HUES6 (cell line): ENCODE measurements at regions not wholly inside any gene's neighbourhood (a gene's known extent, or its start where the extent isn't known, plus 50 kb on each side); places are given as distances from the start of the nearest gene placed in this dataset.

Experiments used
- H3K27ac ChIP-seq: 2 replicates; pipeline ENCODE4 v1.7.0; 2013; ENCODE audit warnings: low read depth, mild to moderate bottlenecking, low read length, inconsistent platforms
- H3K27me3 ChIP-seq: 2 replicates; pipeline ENCODE4 v1.6.1; 2013; ENCODE audit warnings: low read length; ENCODE audit not compliant: control insufficient read depth, insufficient read depth
- H3K36me3 ChIP-seq: 2 replicates; pipeline ENCODE4 v1.6.1; 2013; ENCODE audit warnings: low read length; ENCODE audit not compliant: control insufficient read depth, insufficient read depth
- H3K4me1 ChIP-seq: 2 replicates; pipeline ENCODE4 v1.6.1; 2013; ENCODE audit warnings: low read length; ENCODE audit not compliant: control insufficient read depth, insufficient read depth
- H3K4me3 ChIP-seq: 2 replicates; pipeline ENCODE4 v1.5.1; 2013; ENCODE audit warnings: low read depth, low read length
- H3K9ac ChIP-seq: one replicate; pipeline ENCODE4 v1.6.1; 2013; ENCODE audit warnings: mild to moderate bottlenecking, low read length
- H3K9me3 ChIP-seq: 2 replicates; pipeline ENCODE4 v1.6.1; 2013; ENCODE audit warnings: low read depth, low read length; ENCODE audit not compliant: control insufficient read depth, insufficient read depth

DNA sequence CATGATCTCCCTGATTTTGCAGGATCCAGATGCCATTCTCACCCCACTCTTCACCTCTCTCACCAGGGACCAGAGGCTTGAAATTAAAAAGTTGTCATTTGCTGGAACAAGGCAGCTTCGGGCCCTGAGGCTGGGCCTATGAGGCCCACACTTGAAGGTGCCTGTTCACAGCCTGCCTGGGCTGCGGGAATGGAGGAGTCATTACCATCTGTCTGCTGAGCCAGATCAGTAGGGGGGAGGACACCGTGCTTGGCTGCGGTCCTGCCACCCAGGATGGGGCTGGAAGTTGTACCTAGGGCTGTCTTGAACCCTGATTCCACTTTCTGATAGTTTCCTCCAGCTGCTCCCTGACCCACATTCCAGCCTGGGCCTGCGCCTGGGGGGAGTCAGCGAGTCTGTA, 208.3 kb upstream of the N4BP1 start:
- Histone ChIP-seq H3K27ac (no peak overlapping the region), H3K27me3 (peaks cover 13% of the 10 kb centered on the region; the same call in 1 of the 2 replicates), H3K9ac (no peak overlapping the region), H3K36me3 (no peaks in the 10 kb centered on the region), H3K4me3 (no peak overlapping the region), H3K4me1 (no peaks in the 10 kb centered on the region), H3K9me3 (no peaks in the 10 kb centered on the region)

DNA sequence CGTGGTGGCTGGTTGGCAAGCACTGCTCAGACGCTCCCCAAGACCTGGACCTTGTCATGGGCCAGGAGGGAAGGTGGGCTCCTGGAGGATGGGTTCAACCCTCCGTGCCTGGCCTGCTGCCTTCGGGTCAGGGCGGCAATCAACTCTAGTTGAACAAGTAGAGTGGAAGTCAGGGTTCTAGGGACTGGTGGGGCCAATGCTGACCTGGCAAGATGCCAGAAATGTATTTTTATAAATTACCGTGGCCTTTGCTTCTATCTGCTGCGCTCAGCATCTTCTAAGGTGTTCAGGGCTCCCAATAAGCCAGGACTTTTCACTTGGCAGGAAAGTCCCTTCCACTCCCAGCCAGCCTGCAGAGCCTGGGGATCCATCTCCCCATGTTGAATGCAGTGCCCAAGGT, 207.1 kb upstream of the N4BP1 start:
- peaks cover 25% of the 10 kb centered on the region for H3K27me3 ChIP-seq
- no peaks in the 10 kb centered on the region for H3K4me1 ChIP-seq
- H3K4me3 ChIP-seq, result no peak overlapping the region
- no peaks in the 10 kb centered on the region for H3K36me3 ChIP-seq
- H3K9me3 ChIP-seq, result no peaks in the 10 kb centered on the region
- H3K9ac ChIP-seq, result no peak overlapping the region
- no peak overlapping the region for H3K27ac ChIP-seq

DNA sequence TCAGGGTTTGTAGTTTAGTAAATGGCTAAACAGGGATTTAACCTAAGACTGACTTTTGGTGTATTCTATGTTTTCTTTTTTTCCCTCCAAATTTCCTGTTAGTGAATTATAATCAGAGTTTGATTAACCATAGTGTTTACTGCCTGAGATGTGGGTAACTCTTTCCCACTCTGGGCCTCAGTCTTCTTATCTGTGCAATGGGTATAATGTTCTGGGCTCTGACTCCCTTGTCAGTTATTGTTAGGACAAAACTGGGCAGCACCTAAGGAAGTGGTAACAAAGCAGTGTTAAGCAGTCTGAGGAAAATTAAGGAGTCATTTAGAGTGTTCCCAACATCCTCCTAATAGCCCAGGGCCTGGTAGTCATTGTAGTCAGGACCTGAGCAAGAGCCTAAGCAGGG, 206.4 kb upstream of the N4BP1 start:
- H3K36me3 ChIP-seq, result no peaks in the 10 kb centered on the region

DNA sequence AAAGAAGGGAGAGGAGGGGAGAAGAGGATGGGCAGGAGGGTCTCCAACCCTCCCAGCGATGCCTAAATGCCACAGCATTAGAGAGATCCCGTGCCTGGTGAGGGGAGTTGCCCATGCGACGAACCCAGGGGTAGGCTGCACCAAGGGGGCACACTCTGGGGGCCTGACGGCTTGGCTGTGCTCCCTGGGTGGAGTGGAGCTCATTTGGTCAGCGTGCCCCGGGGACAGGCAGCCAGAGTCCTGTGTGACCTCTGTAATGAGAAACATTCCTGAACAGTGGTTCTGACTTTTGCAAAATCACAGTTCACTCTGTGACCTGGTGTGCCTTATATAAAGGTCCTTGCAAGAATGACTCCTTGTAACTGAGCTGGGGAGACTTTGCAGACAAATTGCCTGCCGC, 205.0 kb upstream of the N4BP1 start:
- H3K27ac ChIP-seq, result no peak overlapping the region
- peaks cover 4% of the 10 kb centered on the region; the same call in 1 of the 2 replicates for H3K4me1 ChIP-seq
- H3K27me3 ChIP-seq, result peaks cover 45% of the 10 kb centered on the region
- H3K36me3 ChIP-seq, result no peaks in the 10 kb centered on the region
- H3K9me3 ChIP-seq, result no peaks in the 10 kb centered on the region
- no peak overlapping the region for H3K9ac ChIP-seq
- H3K4me3 ChIP-seq, result no peak overlapping the region

More for the DNA sequence above, 206.4 kb upstream of the N4BP1 start:
- no peak overlapping the region for H3K4me3 ChIP-seq
- no peak overlapping the region for H3K27ac ChIP-seq
- no peaks in the 10 kb centered on the region for H3K9me3 ChIP-seq
- peaks cover 4% of the 10 kb centered on the region; the same call in 1 of the 2 replicates for H3K4me1 ChIP-seq
- H3K27me3 ChIP-seq, result peaks cover 31% of the 10 kb centered on the region
- H3K9ac ChIP-seq, result no peak overlapping the region

DNA sequence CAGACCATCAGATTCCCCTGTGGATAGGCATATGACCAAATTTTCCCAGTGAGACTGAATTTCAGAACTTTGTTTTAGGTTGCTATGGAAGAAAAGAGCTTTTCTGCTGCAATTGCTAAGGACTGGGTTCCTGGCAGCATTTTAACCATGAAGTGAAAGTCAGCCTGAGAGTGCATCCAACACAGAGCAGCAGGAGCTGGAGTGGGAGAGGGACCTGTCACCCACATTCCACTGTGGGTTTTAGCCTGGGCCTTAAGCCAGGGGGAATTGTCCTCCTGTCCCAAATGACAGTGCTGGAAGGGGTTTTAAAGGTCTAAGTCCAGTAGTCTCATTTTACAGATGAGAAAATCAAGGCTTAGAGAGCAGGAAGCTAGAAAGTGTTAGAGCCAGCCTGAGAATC, 203.5 kb upstream of the N4BP1 start:
- no peaks in the 10 kb centered on the region for H3K9me3 ChIP-seq
- H3K4me3 ChIP-seq, result no peak overlapping the region
- H3K36me3 ChIP-seq, result no peaks in the 10 kb centered on the region
- peaks cover 4% of the 10 kb centered on the region; the same call in 1 of the 2 replicates for H3K4me1 ChIP-seq
- H3K9ac ChIP-seq, result no peak overlapping the region
- H3K27me3 ChIP-seq, result peaks cover 60% of the 10 kb centered on the region
- no peak overlapping the region for H3K27ac ChIP-seq

DNA sequence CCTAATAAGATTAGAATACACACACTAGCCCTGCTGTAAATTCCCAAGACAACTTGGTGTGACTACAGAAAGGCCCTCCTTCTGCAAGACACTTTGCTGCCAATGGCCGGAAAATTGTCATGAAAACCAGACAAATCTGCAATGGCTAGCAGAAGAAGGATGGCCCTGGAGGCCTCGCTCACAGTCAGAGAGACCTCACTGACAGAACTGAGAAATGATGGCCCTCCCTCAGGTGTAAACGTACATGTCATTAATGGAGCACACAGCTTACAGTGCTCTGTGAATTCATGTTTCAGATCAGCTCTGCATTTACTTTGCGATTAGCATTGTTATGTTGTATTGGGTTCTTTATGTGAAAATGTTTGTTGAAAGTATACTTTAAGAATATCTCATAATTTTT, 202.9 kb upstream of the N4BP1 start:
- H3K27ac ChIP-seq, result no peak overlapping the region
- no peaks in the 10 kb centered on the region for H3K9me3 ChIP-seq
- H3K36me3 ChIP-seq, result no peaks in the 10 kb centered on the region
- H3K4me3 ChIP-seq, result no peak overlapping the region
- H3K9ac ChIP-seq, result no peak overlapping the region
- peaks cover 4% of the 10 kb centered on the region; the same call in 1 of the 2 replicates for H3K4me1 ChIP-seq
- peaks cover 61% of the 10 kb centered on the region for H3K27me3 ChIP-seq

DNA sequence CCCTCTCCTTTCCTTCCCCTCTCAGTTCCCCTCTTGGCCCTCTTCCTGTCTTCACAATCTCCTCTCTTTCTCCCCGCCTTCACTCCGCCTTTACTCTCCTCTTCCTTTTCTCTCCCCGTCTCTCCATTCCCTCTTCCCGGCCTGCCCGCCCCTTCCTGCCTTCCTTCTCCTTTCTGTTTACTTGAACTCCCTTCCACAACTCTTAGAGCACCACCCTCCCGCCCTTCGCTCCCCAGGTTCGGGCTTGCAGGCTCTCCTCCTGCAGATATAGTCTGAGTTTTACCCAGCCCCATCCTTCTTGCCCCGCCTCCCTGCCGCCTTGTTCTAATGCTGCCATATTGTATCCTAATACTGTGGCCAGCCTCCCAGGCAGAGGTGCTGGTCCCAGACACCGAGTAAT, 201.5 kb upstream of the N4BP1 start:
- no peak overlapping the region for H3K9ac ChIP-seq
- no peaks in the 10 kb centered on the region for H3K36me3 ChIP-seq
- H3K4me3 ChIP-seq, result peak overlapping the region; percentile 54
- H3K9me3 ChIP-seq, result no peaks in the 10 kb centered on the region
- peaks cover 61% of the 10 kb centered on the region for H3K27me3 ChIP-seq
- H3K4me1 ChIP-seq, result peaks cover 4% of the 10 kb centered on the region; the same call in 1 of the 2 replicates
- H3K27ac ChIP-seq, result no peak overlapping the region

DNA sequence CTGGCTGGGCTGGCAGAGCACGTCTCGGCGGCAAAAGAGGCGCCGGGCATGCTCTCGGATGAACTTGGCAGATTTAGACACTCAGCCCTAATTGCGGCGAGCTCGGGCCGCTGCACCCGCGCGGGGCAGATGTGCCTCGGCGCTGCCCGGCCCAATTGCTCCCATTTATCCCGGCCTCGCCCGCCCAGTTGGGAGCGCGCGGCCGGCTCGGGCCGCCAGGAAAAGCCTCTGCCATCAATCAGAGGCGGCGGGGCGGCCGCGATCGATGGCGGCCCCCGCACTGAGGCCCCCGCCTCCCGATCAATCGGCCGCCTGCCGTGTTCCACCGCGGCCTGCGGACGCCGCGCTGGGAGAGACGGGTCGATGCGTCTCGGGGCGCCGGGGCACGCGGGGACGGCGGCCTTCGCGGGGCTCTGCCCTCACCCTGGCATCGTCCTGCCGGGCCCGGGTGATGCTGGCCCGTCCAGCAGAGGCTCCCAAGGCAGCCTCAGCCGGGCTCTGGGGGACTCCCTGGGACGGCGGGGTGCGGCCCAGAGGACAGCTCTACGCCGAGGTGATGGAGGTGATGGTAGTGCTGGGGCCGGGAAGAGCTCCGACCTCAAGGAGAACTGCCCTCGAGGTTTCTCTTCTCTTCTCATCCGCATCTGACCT, 200.9 kb upstream of the N4BP1 start:
- no peaks in the 10 kb centered on the region for H3K36me3 ChIP-seq
- no peak overlapping the region for H3K27ac ChIP-seq
- no peak overlapping the region for H3K9ac ChIP-seq
- no peaks in the 10 kb centered on the region for H3K9me3 ChIP-seq
- H3K27me3 ChIP-seq, result peaks cover 61% of the 10 kb centered on the region
- peak overlapping the region; percentile 54 for H3K4me3 ChIP-seq
- peaks cover 4% of the 10 kb centered on the region; the same call in 1 of the 2 replicates for H3K4me1 ChIP-seq

DNA sequence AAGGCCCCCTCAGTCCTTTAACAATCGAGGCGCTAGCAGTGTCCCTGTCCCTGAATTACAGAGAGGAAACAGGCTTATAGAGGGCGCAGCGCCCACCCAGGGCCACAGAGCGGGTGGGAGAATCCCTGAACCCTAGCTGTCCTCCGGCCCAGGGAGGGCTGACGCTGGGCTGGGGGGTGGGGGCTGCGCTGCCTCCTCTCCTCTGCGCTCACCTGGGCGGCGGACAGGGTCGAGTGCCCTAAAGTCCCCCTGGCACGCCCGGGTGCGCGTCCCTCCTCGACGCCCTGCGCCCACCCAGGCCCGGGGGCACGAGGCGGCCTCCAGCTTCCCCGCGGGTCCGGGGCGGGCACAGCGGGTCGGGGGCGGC, 200.4 kb upstream of the N4BP1 start:
- Histone ChIP-seq H3K27ac (no peak overlapping the region), H3K9me3 (no peaks in the 10 kb centered on the region), H3K4me1 (peaks cover 4% of the 10 kb centered on the region; the same call in 1 of the 2 replicates), H3K36me3 (no peaks in the 10 kb centered on the region), H3K27me3 (peaks cover 61% of the 10 kb centered on the region), H3K4me3 (peak overlapping the region; percentile 54), H3K9ac (no peak overlapping the region)

DNA sequence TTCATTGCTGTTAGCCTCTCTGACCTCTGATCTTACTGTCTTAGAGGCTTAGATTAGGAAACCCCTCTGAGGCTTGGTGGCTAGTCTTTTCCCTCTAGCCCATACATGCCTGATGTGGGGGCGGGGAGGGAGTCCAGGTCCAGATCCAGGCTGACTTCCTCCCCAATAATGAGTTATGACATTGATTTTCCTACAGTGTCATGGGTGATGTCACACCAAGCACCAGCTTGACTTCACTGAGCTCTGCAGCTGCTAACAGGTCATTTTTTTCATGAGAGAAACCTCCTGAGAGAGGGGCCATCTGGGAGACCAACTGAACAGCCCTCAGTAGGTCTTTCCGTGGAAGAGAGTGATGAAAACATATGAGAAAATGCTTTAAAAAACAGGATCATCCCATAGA, 180.2 kb upstream of the N4BP1 start:
- peaks cover 12% of the 10 kb centered on the region; the same call in 1 of the 2 replicates for H3K4me1 ChIP-seq
- H3K9me3 ChIP-seq, result peaks cover 10% of the 10 kb centered on the region
- no peak overlapping the region for H3K27ac ChIP-seq

DNA sequence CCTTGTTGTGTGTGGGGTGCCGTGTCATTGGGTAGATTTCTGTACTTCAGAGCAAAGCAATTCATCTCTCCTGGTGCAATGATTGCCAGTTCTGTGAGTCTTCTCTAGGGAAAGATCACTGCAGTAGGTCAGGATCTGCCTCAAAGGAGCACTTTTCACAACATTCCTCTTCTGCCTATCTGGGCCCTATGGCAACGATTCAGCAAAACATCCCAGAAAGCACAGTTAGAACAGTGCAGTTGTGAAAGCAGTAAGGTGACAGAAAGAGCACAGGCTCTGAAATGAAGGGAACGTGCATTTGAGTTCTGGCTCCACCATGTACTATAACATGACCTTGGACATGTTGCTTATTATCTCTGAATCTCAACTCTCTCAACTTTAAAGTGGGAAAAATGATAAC, 178.5 kb upstream of the N4BP1 start:
- no peaks in the 10 kb centered on the region for H3K36me3 ChIP-seq

More for the DNA sequence above, 180.2 kb upstream of the N4BP1 start:
- Histone ChIP-seq H3K4me3 (no peak overlapping the region), H3K36me3 (no peaks in the 10 kb centered on the region), H3K9ac (no peak overlapping the region), H3K27me3 (no peaks in the 10 kb centered on the region)

More for the DNA sequence above, 178.5 kb upstream of the N4BP1 start:
- H3K9me3 ChIP-seq, result peaks cover 10% of the 10 kb centered on the region
- no peak overlapping the region for H3K4me3 ChIP-seq
- no peak overlapping the region for H3K9ac ChIP-seq
- H3K27ac ChIP-seq, result no peak overlapping the region
- H3K4me1 ChIP-seq, result peaks cover 10% of the 10 kb centered on the region; the same call in 1 of the 2 replicates
- H3K27me3 ChIP-seq, result no peaks in the 10 kb centered on the region
